H1 (cell line): ENCODE measurements at regions not wholly inside any gene's neighbourhood (a gene's known extent, or its start where the extent isn't known, plus 50 kb on each side); places are given as distances from the start of the nearest gene placed in this dataset.

Source experiments
- EZH2 ChIP-seq: fragments of 200-600 bp; sonication (generic); IDR thresholded peaks from 2 replicates; pipeline ENCODE4 v1.7.1; 2012; ENCODE audit warnings: low read depth, mild to moderate bottlenecking, moderate library complexity, low read length, inconsistent platforms; ENCODE audit not compliant: severe bottlenecking
- KDM1A ChIP-seq: fragments of 200-600, 300-600 bp; sonication (generic); IDR thresholded peaks from 2 replicates; pipeline ENCODE4 v1.7.1; 2016; ENCODE audit warnings: mild to moderate bottlenecking, low read length, borderline replicate concordance
- KDM4A ChIP-seq: IDR thresholded peaks from one replicate; pipeline ENCODE4 v1.7.1; 2012; ENCODE audit warnings: low read depth, mild to moderate bottlenecking, moderate library complexity, low read length, inconsistent platforms; ENCODE audit not compliant: severe bottlenecking
- RAD21 ChIP-seq, 2 experiments: IDR thresholded peaks in 1 of 2; conservative IDR thresholded peaks in 1 of 2; 2 replicates each; pipeline ENCODE4 v1.6.1; 2011; ENCODE audit warnings: low read depth in 2 of 2, low read length in 2 of 2, improper control_type of control experiment in 1 of 2, inconsistent platforms in 1 of 2, mild to moderate bottlenecking in 1 of 2, moderate library complexity in 1 of 2
- SP1 ChIP-seq: IDR thresholded peaks from 2 replicates; pipeline ENCODE4 v1.6.1; 2011; ENCODE audit warnings: low read depth, low read length
- TCF12 ChIP-seq: IDR thresholded peaks from 2 replicates; pipeline ENCODE4 v1.6.1; 2011; ENCODE audit warnings: low read depth, mild to moderate bottlenecking, low read length

DNA sequence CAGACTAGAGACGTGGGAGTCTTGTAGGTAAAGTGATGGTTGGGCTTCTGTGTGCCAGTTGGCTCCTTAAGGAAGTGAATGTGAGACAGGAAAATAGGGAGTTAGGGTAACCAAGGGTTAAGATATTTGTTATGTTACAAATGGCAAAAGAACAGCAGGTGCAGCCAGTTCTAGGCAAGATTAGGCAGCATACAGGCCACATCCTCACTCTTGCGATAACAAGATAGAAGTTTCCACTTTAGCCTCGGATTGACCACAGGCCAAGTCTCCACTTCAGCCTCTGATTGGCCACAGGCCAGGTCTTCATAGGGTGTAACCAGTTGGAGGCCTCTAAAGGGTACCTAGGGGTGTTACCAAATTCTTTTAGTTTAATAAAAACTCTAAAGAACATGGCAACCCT, 54.6 kb upstream of the ABCA1 start (continued):
- TF ChIP-seq TCF12, result no peak
- TF ChIP-seq SP1, result no peak
- no peak for TF ChIP-seq RAD21 (IDR thresholded peaks at IDR 0.05 in 1 of 2, conservative IDR thresholded peaks at IDR 0.05 in 1 of 2; ENCODE audit: low read depth in 2 of 2, low read length in 2 of 2)
- no peak for TF ChIP-seq EZH2
- TF ChIP-seq KDM4A, result no peak
- TF ChIP-seq KDM1A, result no peak
